Femur (tissue), 1 donor: ENCODE measurements at regions not wholly inside any gene's neighbourhood (a gene's known extent, or its start where the extent isn't known, plus 50 kb on each side); places are given as distances from the start of the nearest gene placed in this dataset.
"Not testable (repeated sequence)": the region's sequence is repeated elsewhere in the genome, so short reads cannot be mapped to it uniquely, and the experiment has no call there.

ENCODE experiments used
- DNase-seq: peaks from one replicate; pipeline ENCODE4 v3.0.0-alpha.2; 2017

DNA sequence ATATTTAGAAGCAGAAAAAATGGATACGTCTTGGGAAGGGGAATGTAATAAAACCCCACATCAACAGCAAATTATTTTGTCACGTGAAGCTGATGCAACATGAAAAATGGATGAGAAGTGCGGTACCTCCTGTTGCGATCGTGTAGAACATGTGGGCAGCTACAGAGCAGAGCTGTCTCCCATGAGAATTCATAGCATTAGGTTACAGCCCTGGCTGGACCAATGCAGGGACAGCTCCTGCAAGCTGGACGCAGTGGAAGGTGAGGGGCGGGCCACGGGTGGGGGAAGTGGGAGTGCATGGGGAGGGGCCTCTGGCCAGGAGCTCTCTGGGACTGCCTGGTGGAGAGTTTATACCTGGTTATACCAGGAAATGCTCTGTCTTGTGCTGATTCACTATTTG is 120.3 kb downstream of the GATA3 start:
- DNase-seq = no peak

- DNase-seq = not testable (repeated sequence)
These were observed 123.0 kb downstream of the GATA3 start for GRCh38 chr10:8177526-8177925.

- not testable (repeated sequence) for DNase-seq
These were observed 125.3 kb downstream of the GATA3 start for GRCh38 chr10:8179773-8180172.

DNA sequence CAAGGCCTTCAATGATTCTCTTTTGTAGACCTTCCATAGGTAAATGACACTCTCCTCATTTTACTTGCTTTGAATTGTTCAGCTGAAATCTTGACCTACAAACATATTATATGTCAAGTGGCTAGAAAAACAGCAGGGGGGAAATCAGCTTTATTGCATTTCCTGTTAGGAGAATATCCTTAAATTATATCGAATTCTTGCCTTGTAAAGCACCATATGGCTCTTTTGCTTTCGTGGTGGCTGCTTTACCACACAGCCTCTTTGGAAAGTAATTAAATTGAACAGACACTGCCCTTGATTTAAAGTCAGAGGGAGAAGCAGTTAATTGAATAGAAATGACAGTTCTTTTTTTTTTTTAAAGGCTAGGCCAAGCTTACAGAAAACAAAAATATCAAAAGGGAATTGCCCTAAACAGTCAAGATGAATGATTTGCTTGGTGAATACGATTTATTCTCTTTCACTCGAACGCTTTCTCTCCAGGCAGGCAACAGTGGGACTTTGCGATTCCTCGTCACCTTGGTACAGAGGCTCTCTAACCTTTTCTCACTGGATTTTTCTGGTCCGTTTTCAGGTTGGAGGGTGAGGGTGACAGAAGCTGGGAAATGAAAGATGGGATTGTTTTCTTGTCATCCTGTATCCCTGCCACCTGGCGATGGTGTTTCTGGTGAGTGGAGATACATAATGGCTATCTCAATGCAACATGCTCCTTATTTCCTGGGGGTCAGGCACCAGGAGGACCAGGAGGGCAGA is 126.0 kb downstream of the GATA3 start:
- DNase-seq = no peak

- DNase-seq = no peak
These were observed 127.1 kb downstream of the GATA3 start for GRCh38 chr10:8181496-8182157.

GRCh38 chr10:8182806-8183205 is 128.3 kb downstream of the GATA3 start:
- DNase-seq = no peak

GRCh38 chr10:8183241-8183704 is 128.8 kb downstream of the GATA3 start:
- DNase-seq = no peak

DNA sequence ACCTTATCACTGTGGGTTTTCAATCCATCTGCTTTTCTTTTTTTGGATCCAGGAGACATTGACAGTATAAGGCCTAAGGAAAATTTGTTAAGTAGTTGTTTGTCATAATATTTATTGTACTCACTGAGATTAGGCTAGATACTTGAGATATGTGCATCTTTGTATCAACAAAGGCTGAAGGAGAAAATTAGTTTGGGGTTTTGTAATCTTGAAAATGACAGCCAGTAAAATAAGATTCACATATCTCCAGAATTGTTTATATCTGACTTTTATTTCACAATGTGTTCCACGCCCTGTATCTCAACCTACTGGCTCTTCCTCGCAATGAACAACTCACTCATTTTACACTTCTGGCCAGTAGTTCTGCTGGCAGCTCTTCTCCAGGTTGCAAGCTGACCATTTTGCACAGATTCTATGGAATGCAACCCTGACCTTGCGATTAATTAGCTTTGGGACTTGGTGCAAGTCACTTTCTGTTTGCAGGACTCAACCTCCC is 132.7 kb downstream of the GATA3 start:
- DNase-seq = no peak

DNA sequence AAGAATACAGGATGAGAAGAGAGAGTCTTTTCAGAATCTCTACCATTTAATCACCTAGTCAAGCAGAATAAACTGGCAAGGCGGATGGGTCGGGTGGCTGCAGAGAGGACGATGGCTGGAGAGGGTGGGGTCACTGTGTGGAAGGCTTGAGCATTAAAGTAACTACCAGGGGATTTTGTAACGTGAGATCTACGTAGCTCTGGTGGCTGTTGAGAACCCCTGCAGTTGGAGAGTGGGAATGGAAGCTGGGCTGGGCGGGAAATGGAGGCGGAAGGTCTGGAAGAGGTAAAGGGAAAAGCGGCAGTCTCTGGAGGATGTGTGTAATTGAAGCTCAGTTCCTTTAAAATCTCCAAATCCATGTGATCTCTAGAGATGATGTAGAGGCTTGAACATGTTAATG is 135.0 kb downstream of the GATA3 start:
- DNase-seq = no peak

- DNase-seq = no peak
These were observed 137.8 kb downstream of the GATA3 start for GRCh38 chr10:8192301-8192700.

- no peak for DNase-seq
These were observed 139.1 kb downstream of the GATA3 start for GRCh38 chr10:8193546-8193945.

- DNase-seq = no peak
These were observed 139.6 kb downstream of the GATA3 start for GRCh38 chr10:8194050-8194449.

DNA sequence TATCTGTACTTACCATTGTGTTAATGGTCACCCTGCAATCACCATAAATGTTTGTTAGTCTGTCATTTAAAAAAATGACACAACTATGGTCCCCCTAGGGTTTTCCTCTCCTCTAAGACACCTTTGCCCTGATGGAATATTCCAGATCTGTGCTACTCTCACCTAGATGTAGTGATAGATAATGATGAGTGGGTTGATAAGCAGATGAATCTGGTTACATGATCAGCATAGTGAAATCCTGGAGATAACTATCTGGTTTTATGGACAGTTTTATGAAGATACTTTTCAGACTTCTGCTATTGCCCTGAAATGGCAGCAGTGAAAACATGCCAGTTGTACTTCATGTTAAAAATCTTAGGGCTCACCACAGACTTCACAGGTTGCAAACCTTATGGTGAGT is 152.4 kb downstream of the GATA3 start:
- no peak for DNase-seq

- no peak for DNase-seq
These were observed 157.1 kb downstream of the GATA3 start for GRCh38 chr10:8211631-8212030.

DNA sequence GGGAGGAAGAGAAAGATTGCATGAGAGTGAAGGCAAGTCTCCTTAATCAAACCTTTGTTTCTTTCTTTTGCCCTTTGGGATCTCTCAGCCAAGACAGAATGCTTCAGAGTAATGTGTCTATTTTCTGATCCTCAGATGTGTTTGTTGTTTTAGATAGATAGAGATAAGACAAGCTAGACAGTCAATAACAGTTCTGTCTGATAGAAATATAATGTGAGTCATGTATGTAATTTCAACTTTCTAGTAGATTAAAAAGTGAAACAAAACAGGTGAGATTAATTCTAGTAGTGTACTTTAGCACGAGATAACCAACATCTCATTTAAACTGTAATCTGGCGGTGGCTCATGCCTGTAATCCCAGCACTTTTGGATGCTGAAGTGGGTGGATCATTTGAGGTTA is 159.2 kb downstream of the GATA3 start:
- no peak for DNase-seq

DNA sequence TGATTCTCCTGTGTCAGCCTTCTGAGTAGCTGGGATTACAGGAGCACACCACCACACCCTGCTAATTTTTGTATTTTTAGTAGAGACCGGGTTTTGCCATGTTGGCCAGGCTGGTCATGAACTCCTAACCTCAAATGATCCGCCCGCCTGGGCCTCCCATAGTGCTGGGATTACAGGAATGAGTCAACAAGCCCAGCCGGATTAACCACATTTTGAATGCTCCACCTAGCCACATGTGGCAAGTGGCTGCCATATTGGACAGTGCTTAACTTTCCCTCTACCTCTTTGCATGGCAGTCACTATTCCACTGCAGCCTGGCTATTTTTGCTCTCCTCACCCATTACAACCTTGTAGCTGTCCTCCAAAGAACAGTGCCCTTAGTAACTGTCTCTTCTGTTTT is 160.1 kb downstream of the GATA3 start:
- DNase-seq = no peak

- no peak for DNase-seq
These were observed 162.4 kb downstream of the GATA3 start for GRCh38 chr10:8216893-8217292.

- DNase-seq = no peak
These were observed 167.0 kb downstream of the GATA3 start for GRCh38 chr10:8221451-8221850.

DNA sequence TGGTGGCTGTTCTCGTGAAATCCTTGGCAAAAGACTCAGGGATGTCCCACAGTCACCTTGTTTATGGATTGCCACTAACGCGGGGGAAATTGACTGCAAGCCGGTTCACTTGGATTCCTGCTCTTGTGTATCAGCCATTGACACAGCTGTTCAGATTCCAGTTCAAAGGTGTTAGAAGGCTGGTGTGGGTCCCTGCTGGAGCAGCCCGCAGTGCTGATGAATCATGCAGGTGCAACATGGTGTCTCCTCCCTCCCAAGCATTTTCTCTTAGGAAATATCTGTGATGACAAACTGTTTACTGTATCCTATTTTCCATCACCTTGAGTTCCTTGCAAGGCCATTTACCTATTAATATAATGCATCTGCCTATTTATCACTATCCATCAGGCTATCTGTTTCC is 170.1 kb downstream of the GATA3 start:
- DNase-seq = no peak

GRCh38 chr10:8225187-8225586 is 170.7 kb downstream of the GATA3 start:
- DNase-seq = no peak

DNA sequence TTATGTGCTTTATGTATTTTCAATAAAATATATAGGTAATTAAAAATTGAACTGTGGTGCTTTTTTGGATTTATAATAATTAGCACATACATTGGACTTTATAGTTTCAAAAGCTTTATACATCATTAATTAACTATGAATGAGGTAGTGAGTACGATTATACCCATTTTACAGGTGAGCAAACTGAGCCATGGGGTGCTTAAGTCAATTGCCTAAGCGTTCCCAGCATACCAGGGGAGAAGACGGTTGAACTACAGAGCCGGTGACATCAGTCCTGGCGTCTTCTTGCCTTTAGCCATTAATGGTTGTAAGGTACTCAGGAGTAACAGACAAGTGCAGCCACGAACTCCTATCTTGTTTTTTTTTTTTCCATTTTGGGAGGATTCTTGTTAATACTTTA is 172.8 kb downstream of the GATA3 start:
- DNase-seq = no peak

- DNase-seq = no peak
These were observed 174.7 kb downstream of the GATA3 start for GRCh38 chr10:8229153-8229552.

- DNase-seq = no peak
These were observed 176.4 kb downstream of the GATA3 start for GRCh38 chr10:8230902-8231301.

DNA sequence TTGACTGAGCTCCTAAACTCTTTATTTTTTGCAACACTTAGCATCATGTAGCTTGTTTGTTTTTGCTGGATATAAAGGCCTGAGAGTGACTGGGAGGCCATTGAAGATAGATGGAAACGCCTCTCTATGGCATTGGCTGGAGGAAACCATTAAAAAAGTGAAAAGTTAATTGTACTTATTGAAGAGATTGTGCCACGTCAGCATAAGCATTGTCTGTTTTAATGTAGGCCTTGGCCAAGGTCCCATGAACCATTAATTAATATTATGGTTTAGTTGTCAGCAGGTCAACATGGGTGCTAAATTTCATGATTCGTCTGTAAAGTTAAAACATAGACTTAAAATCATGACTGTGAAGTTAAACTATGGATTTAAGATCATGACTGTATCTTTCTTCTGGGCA is 178.6 kb downstream of the GATA3 start:
- no peak for DNase-seq
